ENCODE measurements at regions not wholly inside any gene's neighbourhood (a gene's known extent, or its start where the extent isn't known, plus 50 kb on each side); places are given as distances from the start of the nearest gene placed in this dataset.
"Not testable (repeated sequence)": the region's sequence is repeated elsewhere in the genome, so short reads cannot be mapped to it uniquely, and the experiment has no call there.

DNA sequence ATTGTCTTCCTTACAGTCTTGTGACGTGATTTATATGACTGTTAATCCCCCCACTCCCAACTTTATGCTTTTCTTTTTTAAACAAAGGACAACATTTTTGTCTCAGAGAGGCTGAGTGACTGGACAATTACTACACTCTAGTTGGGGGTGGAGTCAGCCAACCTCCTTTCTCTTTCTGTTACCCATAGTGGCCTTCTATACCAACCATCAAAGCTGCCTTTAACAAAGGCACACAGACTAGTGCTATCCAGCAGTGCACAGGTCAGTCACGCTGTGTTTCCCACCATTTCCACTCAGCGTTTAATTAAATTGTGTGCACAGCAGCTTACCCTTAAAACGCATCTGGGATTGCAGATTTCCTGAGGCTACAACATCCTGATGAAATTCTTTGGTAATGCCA, 186.3 kb downstream of the SPATA31A7 start:
- TF ChIP-seq, protein P1, sequence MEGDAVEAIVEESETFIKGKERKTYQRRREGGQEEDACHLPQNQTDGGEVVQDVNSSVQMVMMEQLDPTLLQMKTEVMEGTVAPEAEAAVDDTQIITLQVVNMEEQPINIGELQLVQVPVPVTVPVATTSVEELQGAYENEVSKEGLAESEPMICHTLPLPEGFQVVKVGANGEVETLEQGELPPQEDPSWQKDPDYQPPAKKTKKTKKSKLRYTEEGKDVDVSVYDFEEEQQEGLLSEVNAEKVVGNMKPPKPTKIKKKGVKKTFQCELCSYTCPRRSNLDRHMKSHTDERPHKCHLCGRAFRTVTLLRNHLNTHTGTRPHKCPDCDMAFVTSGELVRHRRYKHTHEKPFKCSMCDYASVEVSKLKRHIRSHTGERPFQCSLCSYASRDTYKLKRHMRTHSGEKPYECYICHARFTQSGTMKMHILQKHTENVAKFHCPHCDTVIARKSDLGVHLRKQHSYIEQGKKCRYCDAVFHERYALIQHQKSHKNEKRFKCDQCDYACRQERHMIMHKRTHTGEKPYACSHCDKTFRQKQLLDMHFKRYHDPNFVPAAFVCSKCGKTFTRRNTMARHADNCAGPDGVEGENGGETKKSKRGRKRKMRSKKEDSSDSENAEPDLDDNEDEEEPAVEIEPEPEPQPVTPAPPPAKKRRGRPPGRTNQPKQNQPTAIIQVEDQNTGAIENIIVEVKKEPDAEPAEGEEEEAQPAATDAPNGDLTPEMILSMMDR (conservative IDR thresholded peaks at IDR 0.05): not testable (repeated sequence)
- TF ChIP-seq EZH2 (IDR thresholded peaks at IDR 0.05; ENCODE audit: low read depth): not testable (repeated sequence)

All from PC-9 (cell line).